ENCODE measurements at regions not wholly inside any gene's neighbourhood (a gene's known extent, or its start where the extent isn't known, plus 50 kb on each side); places are given as distances from the start of the nearest gene placed in this dataset.
"Not testable (repeated sequence)": the region's sequence is repeated elsewhere in the genome, so short reads cannot be mapped to it uniquely, and the experiment has no call there.

DNA sequence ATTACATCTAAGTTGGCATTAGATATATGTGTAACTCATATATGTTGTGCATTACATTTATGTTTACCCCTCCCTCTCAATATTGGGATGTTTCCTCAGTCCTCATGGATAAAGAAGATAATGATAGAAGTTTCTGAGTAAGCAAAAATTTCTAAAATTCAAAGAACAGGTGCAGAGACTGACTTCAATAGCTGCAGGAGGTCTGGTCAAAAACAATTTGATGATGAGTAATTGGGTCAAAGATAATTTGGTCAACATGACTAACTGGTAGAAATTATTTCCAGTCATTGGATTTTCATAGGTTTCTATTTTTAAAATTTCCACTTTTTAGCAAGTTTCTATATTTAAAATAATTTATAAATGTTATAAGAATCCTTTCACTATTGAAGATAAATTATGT, 1130.9 kb upstream of the SLC39A10 start:
- Histone ChIP-seq H2AFZ (ENCODE audit: low read depth, low read length) (no peak overlapping the region), H3K9ac (ENCODE audit: low read length) (no peak overlapping the region), H3K27ac (ENCODE audit: low read depth, low read length) (no peak overlapping the region), H3K4me2 (ENCODE audit: low read length) (no peak overlapping the region), H3K36me3 (ENCODE audit: insufficient read depth, low read length) (no peaks in the 10 kb centered on the region), H3K27me3 (ENCODE audit: insufficient read depth, low read length) (no peaks in the 10 kb centered on the region), H3K9me3 (ENCODE audit: insufficient read depth, low read depth, low read length) (no peaks in the 10 kb centered on the region), H3K79me2 (ENCODE audit: insufficient read depth, low read length) (no peaks in the 10 kb centered on the region), H4K20me1 (ENCODE audit: insufficient read depth, low read length) (no peaks in the 10 kb centered on the region), H3K4me1 (ENCODE audit: insufficient read depth, low read length) (no peaks in the 10 kb centered on the region), H3K4me3 (ENCODE audit: insufficient read depth, low read depth, low read length) (no peak overlapping the region)
- H3K27me3 Mint-ChIP-seq (ENCODE audit: low read depth, unreplicated experiment), result no peaks in the 10 kb centered on the region
- no peak for DNase-seq (ENCODE audit: low read depth)
- no peaks in the 10 kb centered on the region for H3K4me1 Mint-ChIP-seq (ENCODE audit: low read depth, unreplicated experiment)
- H3K4me3 Mint-ChIP-seq (ENCODE audit: unreplicated experiment), result no peak overlapping the region
- TF ChIP-seq, protein P1, sequence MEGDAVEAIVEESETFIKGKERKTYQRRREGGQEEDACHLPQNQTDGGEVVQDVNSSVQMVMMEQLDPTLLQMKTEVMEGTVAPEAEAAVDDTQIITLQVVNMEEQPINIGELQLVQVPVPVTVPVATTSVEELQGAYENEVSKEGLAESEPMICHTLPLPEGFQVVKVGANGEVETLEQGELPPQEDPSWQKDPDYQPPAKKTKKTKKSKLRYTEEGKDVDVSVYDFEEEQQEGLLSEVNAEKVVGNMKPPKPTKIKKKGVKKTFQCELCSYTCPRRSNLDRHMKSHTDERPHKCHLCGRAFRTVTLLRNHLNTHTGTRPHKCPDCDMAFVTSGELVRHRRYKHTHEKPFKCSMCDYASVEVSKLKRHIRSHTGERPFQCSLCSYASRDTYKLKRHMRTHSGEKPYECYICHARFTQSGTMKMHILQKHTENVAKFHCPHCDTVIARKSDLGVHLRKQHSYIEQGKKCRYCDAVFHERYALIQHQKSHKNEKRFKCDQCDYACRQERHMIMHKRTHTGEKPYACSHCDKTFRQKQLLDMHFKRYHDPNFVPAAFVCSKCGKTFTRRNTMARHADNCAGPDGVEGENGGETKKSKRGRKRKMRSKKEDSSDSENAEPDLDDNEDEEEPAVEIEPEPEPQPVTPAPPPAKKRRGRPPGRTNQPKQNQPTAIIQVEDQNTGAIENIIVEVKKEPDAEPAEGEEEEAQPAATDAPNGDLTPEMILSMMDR (IDR thresholded peaks at IDR 0.05; ENCODE audit: insufficient read depth, low read depth, low read length), result no peak
- no peak for TF ChIP-seq EZH2 (IDR thresholded peaks at IDR 0.05; ENCODE audit: insufficient read depth, low read length)
- no peaks in the 10 kb centered on the region for H3K9me3 Mint-ChIP-seq (ENCODE audit: unreplicated experiment)
- H3K27ac Mint-ChIP-seq (ENCODE audit: unreplicated experiment), result no peak overlapping the region
- FAIRE-seq, result no peak
- no peaks in the 10 kb centered on the region for H3K36me3 Mint-ChIP-seq (ENCODE audit: low read depth, unreplicated experiment)

DNA sequence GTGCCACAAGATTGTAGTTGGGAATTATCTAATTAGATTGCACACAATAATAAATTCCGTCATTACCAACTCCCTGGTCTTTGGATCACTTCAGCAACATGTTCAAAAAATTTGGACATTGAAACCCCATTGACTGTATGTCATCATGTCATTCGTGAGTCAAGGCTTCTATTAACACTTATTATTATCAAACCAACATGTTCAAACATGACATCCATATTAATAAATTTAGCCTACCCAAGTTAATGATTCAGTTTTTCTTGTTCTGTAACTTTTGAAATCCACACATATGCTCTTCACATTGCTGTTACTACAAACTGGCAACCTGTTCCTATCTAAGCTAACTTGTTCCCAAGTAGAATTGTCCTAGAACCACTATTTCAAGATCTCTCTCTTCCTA, 1142.7 kb upstream of the SLC39A10 start:
- H4K20me1 ChIP-seq (ENCODE audit: insufficient read depth, low read length), result no peaks in the 10 kb centered on the region
- H3K27me3 ChIP-seq (ENCODE audit: insufficient read depth, low read length), result no peaks in the 10 kb centered on the region
- Mint-ChIP-seq H3K27me3 (ENCODE audit: low read depth, unreplicated experiment) (no peaks in the 10 kb centered on the region), H3K9me3 (ENCODE audit: unreplicated experiment) (no peaks in the 10 kb centered on the region), H3K36me3 (ENCODE audit: low read depth, unreplicated experiment) (no peaks in the 10 kb centered on the region), H3K4me1 (ENCODE audit: low read depth, unreplicated experiment) (no peaks in the 10 kb centered on the region), H3K27ac (ENCODE audit: unreplicated experiment) (no peak overlapping the region), H3K4me3 (ENCODE audit: unreplicated experiment) (no peak overlapping the region)
- H3K4me2 ChIP-seq (ENCODE audit: low read length), result no peak overlapping the region
- no peak overlapping the region for H3K4me3 ChIP-seq (ENCODE audit: insufficient read depth, low read depth, low read length)
- H3K27ac ChIP-seq (ENCODE audit: low read depth, low read length), result no peak overlapping the region
- DNase-seq (ENCODE audit: low read depth) (no peak), FAIRE-seq (no peak)
- H3K36me3 ChIP-seq (ENCODE audit: insufficient read depth, low read length), result no peaks in the 10 kb centered on the region
- TF ChIP-seq EZH2 (IDR thresholded peaks at IDR 0.05; ENCODE audit: insufficient read depth, low read length), result no peak
- TF ChIP-seq, protein P1 (IDR thresholded peaks at IDR 0.05; ENCODE audit: insufficient read depth, low read depth, low read length), result no peak
- H3K4me1 ChIP-seq (ENCODE audit: insufficient read depth, low read length), result no peaks in the 10 kb centered on the region
- no peaks in the 10 kb centered on the region for H3K9me3 ChIP-seq (ENCODE audit: insufficient read depth, low read depth, low read length)
- no peaks in the 10 kb centered on the region for H3K79me2 ChIP-seq (ENCODE audit: insufficient read depth, low read length)
- H2AFZ ChIP-seq (ENCODE audit: low read depth, low read length), result no peak overlapping the region
- no peak overlapping the region for H3K9ac ChIP-seq (ENCODE audit: low read length)

DNA sequence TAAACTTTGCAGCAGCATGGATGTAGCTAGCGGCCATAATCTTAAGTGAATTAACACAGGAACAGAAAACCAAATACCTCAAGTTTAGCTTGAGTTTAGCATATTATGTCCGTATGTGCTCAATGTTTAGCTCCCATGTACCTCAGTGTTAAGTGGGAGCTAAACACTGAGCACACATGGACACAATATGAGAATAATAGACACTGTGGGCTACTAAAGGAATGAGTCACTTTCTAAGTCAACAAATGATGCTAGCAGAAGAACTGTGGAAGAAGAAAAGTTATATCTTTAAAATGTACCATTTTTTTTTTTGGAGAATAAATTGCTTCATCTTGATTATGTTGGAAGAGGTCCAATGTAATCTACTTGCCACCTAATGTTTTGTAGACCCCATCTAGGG, 1146.0 kb upstream of the SLC39A10 start:
- not testable (repeated sequence) for H3K27ac ChIP-seq (ENCODE audit: low read depth, low read length); H4K20me1 ChIP-seq (ENCODE audit: insufficient read depth, low read length); H3K27me3 Mint-ChIP-seq (ENCODE audit: low read depth, unreplicated experiment); H3K9ac ChIP-seq (ENCODE audit: low read length); H3K79me2 ChIP-seq (ENCODE audit: insufficient read depth, low read length); H3K27ac Mint-ChIP-seq (ENCODE audit: unreplicated experiment); H3K4me3 ChIP-seq (ENCODE audit: insufficient read depth, low read depth, low read length); H3K27me3 ChIP-seq (ENCODE audit: insufficient read depth, low read length); H3K4me2 ChIP-seq (ENCODE audit: low read length); H3K36me3 Mint-ChIP-seq (ENCODE audit: low read depth, unreplicated experiment); H3K4me1 Mint-ChIP-seq (ENCODE audit: low read depth, unreplicated experiment); H3K36me3 ChIP-seq (ENCODE audit: insufficient read depth, low read length); H2AFZ ChIP-seq (ENCODE audit: low read depth, low read length); H3K4me1 ChIP-seq (ENCODE audit: insufficient read depth, low read length); FAIRE-seq; H3K9me3 ChIP-seq (ENCODE audit: insufficient read depth, low read depth, low read length); H3K9me3 Mint-ChIP-seq (ENCODE audit: unreplicated experiment); H3K4me3 Mint-ChIP-seq (ENCODE audit: unreplicated experiment)
- DNase-seq (ENCODE audit: low read depth), result peak; percentile 26

DNA sequence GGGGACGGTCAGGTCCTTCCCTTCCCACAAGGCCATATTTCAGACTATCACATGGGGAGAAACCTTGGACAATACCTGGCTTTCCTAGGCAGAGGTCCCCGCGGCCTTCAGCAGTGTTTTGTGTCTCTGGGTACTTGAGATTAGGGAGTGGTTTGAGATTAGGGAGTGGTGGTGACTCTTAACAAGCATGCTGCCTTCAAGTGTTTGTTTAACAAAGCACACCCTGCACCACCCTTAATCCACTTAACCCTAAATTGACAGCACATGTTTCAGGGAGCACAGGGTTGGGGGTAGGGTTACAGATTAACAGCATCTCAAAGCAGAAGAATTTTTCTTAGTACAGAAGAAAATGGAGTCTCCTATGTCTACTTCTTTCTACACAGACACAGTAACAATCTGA, 1152.2 kb upstream of the SLC39A10 start:
- not testable (repeated sequence) for H3K36me3 ChIP-seq (ENCODE audit: insufficient read depth, low read length); H3K27me3 Mint-ChIP-seq (ENCODE audit: low read depth, unreplicated experiment); H3K27ac Mint-ChIP-seq (ENCODE audit: unreplicated experiment); FAIRE-seq; DNase-seq (ENCODE audit: low read depth); H3K4me2 ChIP-seq (ENCODE audit: low read length); H3K4me1 Mint-ChIP-seq (ENCODE audit: low read depth, unreplicated experiment); H3K9ac ChIP-seq (ENCODE audit: low read length); H4K20me1 ChIP-seq (ENCODE audit: insufficient read depth, low read length); H3K4me3 ChIP-seq (ENCODE audit: insufficient read depth, low read depth, low read length); H3K4me3 Mint-ChIP-seq (ENCODE audit: unreplicated experiment); H3K27ac ChIP-seq (ENCODE audit: low read depth, low read length); H3K9me3 Mint-ChIP-seq (ENCODE audit: unreplicated experiment); H3K9me3 ChIP-seq (ENCODE audit: insufficient read depth, low read depth, low read length); H2AFZ ChIP-seq (ENCODE audit: low read depth, low read length); H3K36me3 Mint-ChIP-seq (ENCODE audit: low read depth, unreplicated experiment); H3K27me3 ChIP-seq (ENCODE audit: insufficient read depth, low read length); H3K4me1 ChIP-seq (ENCODE audit: insufficient read depth, low read length); H3K79me2 ChIP-seq (ENCODE audit: insufficient read depth, low read length)
